ENCODE measurements at regions not wholly inside any gene's neighbourhood (a gene's known extent, or its start where the extent isn't known, plus 50 kb on each side); places are given as distances from the start of the nearest gene placed in this dataset.

GRCh38 chr14:51167587-51168214 is 72.3 kb upstream of the TMX1 start:
- no peaks in the 10 kb centered on the region for H3K9me3 ChIP-seq (ENCODE audit: low read depth, low read length, poor library complexity, severe bottlenecking)
- H3K36me3 ChIP-seq (ENCODE audit: insufficient read depth, low read length, poor library complexity, severe bottlenecking), result no peaks in the 10 kb centered on the region
- ChIA-PET CTCF (no interaction called here), POLR2A (ENCODE audit: low non-redundant PET) (no interaction called here)
- no peak overlapping the region for H3K27ac ChIP-seq (ENCODE audit: low read depth, low read length, poor library complexity, severe bottlenecking)
- no peak for DNase-seq (ENCODE audit: low spot score)
- H3K27me3 ChIP-seq (replicated peaks; ENCODE audit: insufficient read depth, low read depth, low read length, poor library complexity), result no peaks in the 10 kb centered on the region
- no peak overlapping the region for H3K4me3 ChIP-seq (ENCODE audit: low read depth, low read length, poor library complexity, severe bottlenecking)
- H3K4me1 ChIP-seq (ENCODE audit: insufficient read depth, low read length, poor library complexity, severe bottlenecking), result no peaks in the 10 kb centered on the region
- no TSS peak for BruUV-seq (replicated peaks)
- intact Hi-C loops (cut with micrococcal nuclease; ENCODE audit: unreplicated experiment), result no loop called here
- TF ChIP-seq CTCF (conservative IDR thresholded peaks at IDR 0.05; ENCODE audit: low read depth, low read length) (no peak), EZH2 (IDR thresholded peaks at IDR 0.05; ENCODE audit: borderline replicate concordance, low read depth, low read length, poor library complexity, severe bottlenecking) (no peak)

- TF ChIP-seq CTCF (conservative IDR thresholded peaks at IDR 0.05; ENCODE audit: low read depth, low read length) (no peak), EZH2 (IDR thresholded peaks at IDR 0.05; ENCODE audit: borderline replicate concordance, low read depth, low read length, poor library complexity, severe bottlenecking) (no peak)
- no TSS peak for BruUV-seq (replicated peaks)
Observed at GRCh38 chr14:51168215-51168613, 71.8 kb upstream of the TMX1 start.

GRCh38 chr14:51173863-51174262 is 66.2 kb upstream of the TMX1 start:
- intact Hi-C loops (cut with micrococcal nuclease; ENCODE audit: unreplicated experiment), result no loop called here
- Histone ChIP-seq H3K9me3 (ENCODE audit: low read depth, low read length, poor library complexity, severe bottlenecking) (no peaks in the 10 kb centered on the region), H3K4me3 (ENCODE audit: low read depth, low read length, poor library complexity, severe bottlenecking) (no peak overlapping the region), H3K27me3 (replicated peaks; ENCODE audit: insufficient read depth, low read depth, low read length, poor library complexity) (no peaks in the 10 kb centered on the region), H3K27ac (ENCODE audit: low read depth, low read length, poor library complexity, severe bottlenecking) (no peak overlapping the region), H3K4me1 (ENCODE audit: insufficient read depth, low read length, poor library complexity, severe bottlenecking) (peaks cover 12% of the 10 kb centered on the region), H3K36me3 (ENCODE audit: insufficient read depth, low read length, poor library complexity, severe bottlenecking) (no peaks in the 10 kb centered on the region)
- BruUV-seq (replicated peaks), result no TSS peak
- CTCF ChIA-PET, result no interaction called here
- POLR2A ChIA-PET (ENCODE audit: low non-redundant PET), result no interaction called here
- no peak for DNase-seq (ENCODE audit: low spot score)
- TF ChIP-seq EZH2 (IDR thresholded peaks at IDR 0.05; ENCODE audit: borderline replicate concordance, low read depth, low read length, poor library complexity, severe bottlenecking) (no peak), CTCF (conservative IDR thresholded peaks at IDR 0.05; ENCODE audit: low read depth, low read length) (no peak)

More at GRCh38 chr14:51168215-51168613, 71.8 kb upstream of the TMX1 start:
- no peak overlapping the region for H3K27ac ChIP-seq (ENCODE audit: low read depth, low read length, poor library complexity, severe bottlenecking)
- POLR2A ChIA-PET (ENCODE audit: low non-redundant PET), result no interaction called here
- intact Hi-C loops (cut with micrococcal nuclease; ENCODE audit: unreplicated experiment), result no loop called here
- no peaks in the 10 kb centered on the region for H3K9me3 ChIP-seq (ENCODE audit: low read depth, low read length, poor library complexity, severe bottlenecking)
- H3K36me3 ChIP-seq (ENCODE audit: insufficient read depth, low read length, poor library complexity, severe bottlenecking), result no peaks in the 10 kb centered on the region
- H3K4me1 ChIP-seq (ENCODE audit: insufficient read depth, low read length, poor library complexity, severe bottlenecking), result no peaks in the 10 kb centered on the region
- no peak overlapping the region for H3K4me3 ChIP-seq (ENCODE audit: low read depth, low read length, poor library complexity, severe bottlenecking)
- CTCF ChIA-PET, result no interaction called here
- no peak for DNase-seq (ENCODE audit: low spot score)
- no peaks in the 10 kb centered on the region for H3K27me3 ChIP-seq (replicated peaks; ENCODE audit: insufficient read depth, low read depth, low read length, poor library complexity)

Measured in A673 (cell line).